ENCODE measurements at regions not wholly inside any gene's neighbourhood (a gene's known extent, or its start where the extent isn't known, plus 50 kb on each side); places are given as distances from the start of the nearest gene placed in this dataset.

DNA sequence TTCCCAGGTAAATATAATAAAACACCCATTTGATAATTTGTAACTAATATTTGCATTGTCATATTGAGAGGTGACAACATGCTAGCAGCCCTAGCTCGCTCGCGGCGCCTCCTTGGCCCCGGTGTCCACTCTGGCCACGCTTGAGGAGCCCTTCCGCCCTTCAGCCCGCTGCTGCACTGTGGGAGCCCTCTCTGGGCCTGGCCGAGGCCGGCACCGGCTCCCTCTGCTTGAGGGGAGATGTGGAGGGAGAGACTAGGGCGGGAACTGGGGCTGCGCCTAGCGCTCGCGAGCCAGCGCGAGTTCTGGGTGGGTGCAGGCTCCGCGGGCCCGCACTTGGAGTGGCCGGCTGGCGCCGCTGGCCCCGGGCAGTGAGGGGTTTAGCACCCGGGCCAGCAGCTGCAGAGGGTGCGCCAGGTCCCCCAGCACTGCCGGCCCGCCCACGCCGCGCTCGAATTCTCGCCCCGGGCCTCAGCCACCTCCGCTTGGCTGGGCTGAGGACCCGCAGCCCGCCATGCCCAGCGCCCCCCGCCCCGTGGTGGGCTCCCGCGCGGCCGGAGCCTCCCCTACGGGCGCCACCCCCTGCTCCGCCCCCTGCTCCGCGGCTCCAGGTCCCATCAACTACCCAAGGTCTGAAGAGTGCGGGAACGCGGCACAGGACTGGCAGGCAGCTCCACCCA lies 594.4 kb downstream of the SLITRK6 start:
- no peak for TF ChIP-seq EZH2phosphoT487 (IDR thresholded peaks at IDR 0.05; ENCODE audit: borderline replicate concordance, low read depth, low read length)
- TF ChIP-seq, protein P1, sequence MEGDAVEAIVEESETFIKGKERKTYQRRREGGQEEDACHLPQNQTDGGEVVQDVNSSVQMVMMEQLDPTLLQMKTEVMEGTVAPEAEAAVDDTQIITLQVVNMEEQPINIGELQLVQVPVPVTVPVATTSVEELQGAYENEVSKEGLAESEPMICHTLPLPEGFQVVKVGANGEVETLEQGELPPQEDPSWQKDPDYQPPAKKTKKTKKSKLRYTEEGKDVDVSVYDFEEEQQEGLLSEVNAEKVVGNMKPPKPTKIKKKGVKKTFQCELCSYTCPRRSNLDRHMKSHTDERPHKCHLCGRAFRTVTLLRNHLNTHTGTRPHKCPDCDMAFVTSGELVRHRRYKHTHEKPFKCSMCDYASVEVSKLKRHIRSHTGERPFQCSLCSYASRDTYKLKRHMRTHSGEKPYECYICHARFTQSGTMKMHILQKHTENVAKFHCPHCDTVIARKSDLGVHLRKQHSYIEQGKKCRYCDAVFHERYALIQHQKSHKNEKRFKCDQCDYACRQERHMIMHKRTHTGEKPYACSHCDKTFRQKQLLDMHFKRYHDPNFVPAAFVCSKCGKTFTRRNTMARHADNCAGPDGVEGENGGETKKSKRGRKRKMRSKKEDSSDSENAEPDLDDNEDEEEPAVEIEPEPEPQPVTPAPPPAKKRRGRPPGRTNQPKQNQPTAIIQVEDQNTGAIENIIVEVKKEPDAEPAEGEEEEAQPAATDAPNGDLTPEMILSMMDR (conservative IDR thresholded peaks at IDR 0.05; ENCODE audit: low read length), result no peak
